Activated naive CD8-positive, alpha-beta T cell treated with anti-CD3 and anti-CD28 coated beads, Interleukin-2, amount 50 U/mL, for 24 hours (primary cell): ENCODE measurements at regions not wholly inside any gene's neighbourhood (a gene's known extent, or its start where the extent isn't known, plus 50 kb on each side); places are given as distances from the start of the nearest gene placed in this dataset.
"Not testable (repeated sequence)": the region's sequence is repeated elsewhere in the genome, so short reads cannot be mapped to it uniquely, and the experiment has no call there.

Experiments
- ATAC-seq: fragments of 150-1000 bp; cut with Tn5 transposase; one replicate; pipeline ENCODE4 v1.10.0; 2021
- DNase-seq: peaks from one replicate; pipeline ENCODE4 v3.0.0; 2021
- H3K27ac Mint-ChIP-seq: one replicate; pipeline ENCODE4 v1.8.0; 2021; ENCODE audit warnings: mild to moderate bottlenecking, mixed read lengths
- H3K27me3 Mint-ChIP-seq: one replicate; pipeline ENCODE4 v1.8.0; 2021; ENCODE audit warnings: mixed read lengths
- H3K36me3 Mint-ChIP-seq: one replicate; pipeline ENCODE4 v1.8.0; 2021; ENCODE audit warnings: low read depth, mixed read lengths
- H3K4me1 Mint-ChIP-seq: one replicate; pipeline ENCODE4 v1.8.0; 2021; ENCODE audit warnings: mixed read lengths
- H3K4me3 Mint-ChIP-seq: one replicate; pipeline ENCODE4 v1.8.0; 2021; ENCODE audit warnings: mild to moderate bottlenecking, moderate library complexity, mixed read lengths
- H3K9me3 Mint-ChIP-seq: one replicate; pipeline ENCODE4 v1.8.0; 2021; ENCODE audit warnings: mixed read lengths

- H3K36me3 Mint-ChIP-seq, H3K4me1 Mint-ChIP-seq, H3K27ac Mint-ChIP-seq, ATAC-seq, H3K27me3 Mint-ChIP-seq, DNase-seq, H3K4me3 Mint-ChIP-seq, H3K9me3 Mint-ChIP-seq: not testable (repeated sequence)
Observed at GRCh38 chr2:37722971-37723370, 51.5 kb upstream of the CDC42EP3 start.

GRCh38 chr2:37730037-37730818 lies 58.8 kb upstream of the CDC42EP3 start:
- Mint-ChIP-seq H3K36me3 (no peaks in the 10 kb centered on the region), H3K9me3 (no peaks in the 10 kb centered on the region), H3K27ac (no peak overlapping the region), H3K4me1 (peaks cover 7% of the 10 kb centered on the region), H3K4me3 (no peak overlapping the region), H3K27me3 (no peaks in the 10 kb centered on the region)
- ATAC-seq (peak; percentile 94), DNase-seq (no peak)

- H3K36me3 Mint-ChIP-seq, H3K27ac Mint-ChIP-seq, ATAC-seq, DNase-seq, H3K4me1 Mint-ChIP-seq, H3K27me3 Mint-ChIP-seq, H3K9me3 Mint-ChIP-seq, H3K4me3 Mint-ChIP-seq: not testable (repeated sequence)
Observed at GRCh38 chr2:37732412-37732811, 61.0 kb upstream of the CDC42EP3 start.

- Mint-ChIP-seq H3K4me1 (peaks cover 7% of the 10 kb centered on the region), H3K27me3 (no peaks in the 10 kb centered on the region), H3K36me3 (no peaks in the 10 kb centered on the region), H3K27ac (no peak overlapping the region), H3K9me3 (no peaks in the 10 kb centered on the region), H3K4me3 (no peak overlapping the region)
- DNase-seq = no peak
- ATAC-seq = no peak
Observed at GRCh38 chr2:37733251-37733650, 61.8 kb upstream of the CDC42EP3 start.

GRCh38 chr2:37733955-37734354 lies 62.5 kb upstream of the CDC42EP3 start:
- not testable (repeated sequence) for H3K9me3 Mint-ChIP-seq, H3K4me1 Mint-ChIP-seq, DNase-seq, H3K27ac Mint-ChIP-seq, H3K4me3 Mint-ChIP-seq, H3K27me3 Mint-ChIP-seq, ATAC-seq, H3K36me3 Mint-ChIP-seq

GRCh38 chr2:37734891-37735523 lies 63.6 kb upstream of the CDC42EP3 start:
- not testable (repeated sequence) for DNase-seq, H3K4me1 Mint-ChIP-seq, H3K36me3 Mint-ChIP-seq, H3K4me3 Mint-ChIP-seq, H3K9me3 Mint-ChIP-seq, ATAC-seq, H3K27ac Mint-ChIP-seq, H3K27me3 Mint-ChIP-seq

- not testable (repeated sequence) for DNase-seq, H3K9me3 Mint-ChIP-seq, H3K4me1 Mint-ChIP-seq, H3K4me3 Mint-ChIP-seq, H3K27me3 Mint-ChIP-seq, ATAC-seq, H3K27ac Mint-ChIP-seq, H3K36me3 Mint-ChIP-seq
Observed at GRCh38 chr2:37735524-37735910, 64.1 kb upstream of the CDC42EP3 start.

GRCh38 chr2:37737507-37737906 lies 66.1 kb upstream of the CDC42EP3 start:
- no peaks in the 10 kb centered on the region for H3K36me3 Mint-ChIP-seq

GRCh38 chr2:37738266-37738885 lies 66.9 kb upstream of the CDC42EP3 start:
- Mint-ChIP-seq H3K27me3 (no peaks in the 10 kb centered on the region), H3K9me3 (no peaks in the 10 kb centered on the region), H3K4me1 (peaks cover 5% of the 10 kb centered on the region), H3K27ac (no peak overlapping the region), H3K36me3 (no peaks in the 10 kb centered on the region), H3K4me3 (no peak overlapping the region)
- DNase-seq (no peak), ATAC-seq (no peak)

More at GRCh38 chr2:37737507-37737906, 66.1 kb upstream of the CDC42EP3 start:
- Mint-ChIP-seq H3K27me3 (no peaks in the 10 kb centered on the region), H3K27ac (no peak overlapping the region), H3K9me3 (no peaks in the 10 kb centered on the region), H3K4me3 (no peak overlapping the region), H3K4me1 (peaks cover 5% of the 10 kb centered on the region)
- DNase-seq (no peak), ATAC-seq (no peak)

- Mint-ChIP-seq H3K27ac (no peak overlapping the region), H3K36me3 (no peaks in the 10 kb centered on the region), H3K9me3 (no peaks in the 10 kb centered on the region), H3K4me1 (peaks cover 5% of the 10 kb centered on the region), H3K4me3 (no peak overlapping the region), H3K27me3 (no peaks in the 10 kb centered on the region)
- ATAC-seq (no peak), DNase-seq (no peak)
Observed at GRCh38 chr2:37739153-37739552, 67.7 kb upstream of the CDC42EP3 start.

- no peak overlapping the region for H3K4me3 Mint-ChIP-seq
- no peak for ATAC-seq
- H3K4me1 Mint-ChIP-seq = peaks cover 5% of the 10 kb centered on the region
- no peaks in the 10 kb centered on the region for H3K9me3 Mint-ChIP-seq
- H3K27me3 Mint-ChIP-seq = no peaks in the 10 kb centered on the region
- no peak for DNase-seq
- no peaks in the 10 kb centered on the region for H3K36me3 Mint-ChIP-seq
- no peak overlapping the region for H3K27ac Mint-ChIP-seq
Observed at GRCh38 chr2:37740164-37740739, 68.8 kb upstream of the CDC42EP3 start.

- no peak for ATAC-seq
- peaks cover 5% of the 10 kb centered on the region for H3K4me1 Mint-ChIP-seq
- no peak for DNase-seq
- H3K27me3 Mint-ChIP-seq = no peaks in the 10 kb centered on the region
- no peaks in the 10 kb centered on the region for H3K36me3 Mint-ChIP-seq
- no peak overlapping the region for H3K4me3 Mint-ChIP-seq
- H3K27ac Mint-ChIP-seq = no peak overlapping the region
- no peaks in the 10 kb centered on the region for H3K9me3 Mint-ChIP-seq
Observed at GRCh38 chr2:37742286-37742685, 70.8 kb upstream of the CDC42EP3 start.

- Mint-ChIP-seq H3K36me3 (no peaks in the 10 kb centered on the region), H3K9me3 (no peaks in the 10 kb centered on the region)
- DNase-seq = no peak
Observed at GRCh38 chr2:37744010-37744409, 72.6 kb upstream of the CDC42EP3 start.

GRCh38 chr2:37744961-37745360 lies 73.5 kb upstream of the CDC42EP3 start:
- not testable (repeated sequence) for ATAC-seq, H3K27me3 Mint-ChIP-seq, H3K4me3 Mint-ChIP-seq, H3K27ac Mint-ChIP-seq, DNase-seq, H3K36me3 Mint-ChIP-seq, H3K9me3 Mint-ChIP-seq, H3K4me1 Mint-ChIP-seq

More at GRCh38 chr2:37744010-37744409, 72.6 kb upstream of the CDC42EP3 start:
- no peak overlapping the region for H3K27ac Mint-ChIP-seq
- H3K4me1 Mint-ChIP-seq = peaks cover 5% of the 10 kb centered on the region
- no peak overlapping the region for H3K4me3 Mint-ChIP-seq
- ATAC-seq = no peak
- no peaks in the 10 kb centered on the region for H3K27me3 Mint-ChIP-seq

- not testable (repeated sequence) for H3K36me3 Mint-ChIP-seq, DNase-seq, H3K27ac Mint-ChIP-seq, H3K4me1 Mint-ChIP-seq, ATAC-seq, H3K9me3 Mint-ChIP-seq, H3K27me3 Mint-ChIP-seq, H3K4me3 Mint-ChIP-seq
Observed at GRCh38 chr2:37746011-37746410, 74.6 kb upstream of the CDC42EP3 start.
